SK-N-SH treated with all-trans-retinoic acid at 6 μM for 48 hours (cell line): ENCODE measurements at regions not wholly inside any gene's neighbourhood (a gene's known extent, or its start where the extent isn't known, plus 50 kb on each side); places are given as distances from the start of the nearest gene placed in this dataset.

ENCODE experiments used
- ATAC-seq: fragments of 200-7000 bp; cut with Tn5 transposase; 3 replicates; pipeline ENCODE4 v1.9.1; 2020; ENCODE audit warnings: mild to moderate bottlenecking, moderate library complexity
- ARNTL ChIP-seq: fragments of 450-650 bp; formaldehyde crosslinking; IDR thresholded peaks from 2 replicates; pipeline ENCODE4 v1.5.0; 2020; ENCODE audit warnings: low read depth, mild to moderate bottlenecking, moderate library complexity, borderline replicate concordance
- BACH2 ChIP-seq: fragments of 250-450 bp; sonication (Bioruptor Pico); IDR thresholded peaks from 2 replicates; pipeline ENCODE4 v1.9.0; 2021; ENCODE audit warnings: mild to moderate bottlenecking, borderline replicate concordance
- CREB5 ChIP-seq: fragments of 250-450 bp; sonication (Bioruptor Pico); IDR thresholded peaks from 2 replicates; pipeline ENCODE4 v1.5.1; 2020; ENCODE audit warnings: low read depth, mild to moderate bottlenecking, moderate library complexity
- CSDC2 ChIP-seq: fragments of 250-450 bp; sonication (Bioruptor Pico); IDR thresholded peaks from 2 replicates; pipeline ENCODE4 v1.5.0; 2020; ENCODE audit warnings: mild to moderate bottlenecking, moderate library complexity
- ESRRG ChIP-seq: fragments of 250-450 bp; sonication (Bioruptor Pico); IDR thresholded peaks from 2 replicates; pipeline ENCODE4 v1.6.1; 2021; ENCODE audit warnings: mild to moderate bottlenecking
- GLIS3 ChIP-seq: fragments of 250-450 bp; sonication (Bioruptor Pico); IDR thresholded peaks from 2 replicates; pipeline ENCODE4 v1.5.0; 2020; ENCODE audit warnings: mild to moderate bottlenecking, moderate library complexity
- ISL1 ChIP-seq: fragments of 250-450 bp; sonication (Bioruptor Pico); IDR thresholded peaks from 2 replicates; pipeline ENCODE4 v2.1.2; 2022; ENCODE audit warnings: mild to moderate bottlenecking, moderate library complexity
- OSR1 ChIP-seq: fragments of 250-450 bp; sonication (Bioruptor Pico); IDR thresholded peaks from 2 replicates; pipeline ENCODE4 v1.8.0; 2022; ENCODE audit warnings: moderate library complexity, mild to moderate bottlenecking, inconsistent platforms
- PATZ1 ChIP-seq: fragments of 250-450 bp; sonication (Bioruptor Pico); IDR thresholded peaks from 2 replicates; pipeline ENCODE4 v1.8.0; 2020; ENCODE audit warnings: mild to moderate bottlenecking, moderate library complexity, borderline replicate concordance
- POU6F1 ChIP-seq: fragments of 250-450 bp; sonication (Bioruptor Pico); IDR thresholded peaks from 2 replicates; pipeline ENCODE4 v1.8.0; 2021; ENCODE audit warnings: low read depth, mild to moderate bottlenecking, moderate library complexity, borderline replicate concordance
- PPARA ChIP-seq: fragments of 250-450 bp; sonication (Bioruptor Pico); IDR thresholded peaks from 2 replicates; pipeline ENCODE4 v1.5.0; 2020; ENCODE audit warnings: mild to moderate bottlenecking, borderline replicate concordance
- RARB ChIP-seq: fragments of 250-450 bp; sonication (Bioruptor Pico); IDR thresholded peaks from 2 replicates; pipeline ENCODE4 v1.8.0; 2021; ENCODE audit warnings: mild to moderate bottlenecking, moderate library complexity
- SNAI2 ChIP-seq: fragments of 250-450 bp; sonication (Bioruptor Pico); IDR thresholded peaks from 2 replicates; pipeline ENCODE4 v1.5.0; 2020; ENCODE audit warnings: mild to moderate bottlenecking, moderate library complexity
- TCF4 ChIP-seq: fragments of 250-450 bp; sonication (Bioruptor Pico); IDR thresholded peaks from 2 replicates; pipeline ENCODE4 v1.8.0; 2021; ENCODE audit warnings: mild to moderate bottlenecking, moderate library complexity, borderline replicate concordance
- TOX ChIP-seq: fragments of 250-450 bp; sonication (Bioruptor Pico); IDR thresholded peaks from 2 replicates; pipeline ENCODE4 v1.8.0; 2021; ENCODE audit warnings: mild to moderate bottlenecking, moderate library complexity, borderline replicate concordance
- ZFP3 ChIP-seq: fragments of 250-450 bp; sonication (Bioruptor Pico); IDR thresholded peaks from 2 replicates; pipeline ENCODE4 v1.5.0; 2020; ENCODE audit warnings: mild to moderate bottlenecking, moderate library complexity
- ZFP30 ChIP-seq: fragments of 450-650 bp; formaldehyde crosslinking; IDR thresholded peaks from 2 replicates; pipeline ENCODE4 v1.5.0; 2022; ENCODE audit warnings: mild to moderate bottlenecking, moderate library complexity
- ZNF565 ChIP-seq: fragments of 450-650 bp; formaldehyde crosslinking; conservative IDR thresholded peaks from 2 replicates; pipeline ENCODE4 v1.5.0; 2020; ENCODE audit warnings: low read depth, mild to moderate bottlenecking, moderate library complexity
- ZNF70 ChIP-seq: fragments of 450-650 bp; formaldehyde crosslinking; IDR thresholded peaks from 2 replicates; pipeline ENCODE4 v1.5.0; 2020; ENCODE audit warnings: mild to moderate bottlenecking, moderate library complexity
- ZNF8 ChIP-seq: fragments of 450-650 bp; formaldehyde crosslinking; IDR thresholded peaks from 2 replicates; pipeline ENCODE4 v1.5.0; 2020; ENCODE audit warnings: mild to moderate bottlenecking, moderate library complexity

- TF ChIP-seq CREB5 (CRISPR knock-in tag): no peak
- TF ChIP-seq BACH2 (CRISPR knock-in tag): no peak
- no peak for TF ChIP-seq CSDC2 (CRISPR knock-in tag)
- no peak for TF ChIP-seq ZNF565 (CRISPR knock-in tag)
- no peak for TF ChIP-seq OSR1
- no peak for TF ChIP-seq POU6F1
- no peak for TF ChIP-seq ESRRG (CRISPR knock-in tag)
- TF ChIP-seq ZFP30: no peak
- TF ChIP-seq ZFP3: no peak
- TF ChIP-seq RARB (CRISPR knock-in tag): no peak
- TF ChIP-seq PPARA (CRISPR knock-in tag): no peak
- no peak for TF ChIP-seq ARNTL (CRISPR knock-in tag)
- ATAC-seq: no peak
Measured at GRCh38 chr2:120831086-120831485, 95.4 kb downstream of the GLI2 start.

- no peak for ATAC-seq
- TF ChIP-seq OSR1: no peak
- TF ChIP-seq ZNF565 (CRISPR knock-in tag): no peak
- TF ChIP-seq PPARA (CRISPR knock-in tag): no peak
- TF ChIP-seq ESRRG (CRISPR knock-in tag): no peak
- TF ChIP-seq ZNF8 (CRISPR knock-in tag): no peak
- no peak for TF ChIP-seq TCF4 (CRISPR knock-in tag)
- TF ChIP-seq RARB (CRISPR knock-in tag): no peak
- no peak for TF ChIP-seq ISL1 (CRISPR knock-in tag)
Measured at GRCh38 chr2:120831891-120832290, 96.2 kb downstream of the GLI2 start.

- no peak for ATAC-seq
- no peak for TF ChIP-seq OSR1
- TF ChIP-seq GLIS3 (CRISPR knock-in tag): no peak
- no peak for TF ChIP-seq POU6F1
- TF ChIP-seq BACH2 (CRISPR knock-in tag): no peak
- no peak for TF ChIP-seq PATZ1 (CRISPR knock-in tag)
- TF ChIP-seq ZFP30: no peak
- TF ChIP-seq ZNF8 (CRISPR knock-in tag): no peak
- TF ChIP-seq TCF4 (CRISPR knock-in tag): no peak
- TF ChIP-seq ZNF565 (CRISPR knock-in tag): no peak
- no peak for TF ChIP-seq ISL1 (CRISPR knock-in tag)
- no peak for TF ChIP-seq SNAI2
- TF ChIP-seq RARB (CRISPR knock-in tag): no peak
- no peak for TF ChIP-seq CSDC2 (CRISPR knock-in tag)
- TF ChIP-seq ARNTL (CRISPR knock-in tag): no peak
- TF ChIP-seq TOX: no peak
Measured at GRCh38 chr2:120832296-120833070, 96.8 kb downstream of the GLI2 start.

GRCh38 chr2:120833127-120833675 is 97.5 kb downstream of the GLI2 start:
- no peak for TF ChIP-seq ESRRG (CRISPR knock-in tag)
- no peak for TF ChIP-seq OSR1
- no peak for TF ChIP-seq ZNF70
- no peak for ATAC-seq
